ENCODE measurements at regions not wholly inside any gene's neighbourhood (a gene's known extent, or its start where the extent isn't known, plus 50 kb on each side); places are given as distances from the start of the nearest gene placed in this dataset.

GRCh38 chr10:16105082-16105481 lies 244.8 kb upstream of the MINDY3 start:
- peak; percentile 32 to 43 for DNase-seq (ENCODE audit: low read depth in 2 of 2)
- no peak overlapping the region for H3K4me3 ChIP-seq (replicated peaks in 1 of 2; ENCODE audit: low read depth in 2 of 2, low read length in 2 of 2)
- TF ChIP-seq CTCF (IDR thresholded peaks at IDR 0.05; ENCODE audit: low read depth, low read length) = no peak

GRCh38 chr10:16116404-16117304 lies 256.3 kb upstream of the MINDY3 start:
- peak; percentile 53 for TF ChIP-seq CTCF (IDR thresholded peaks at IDR 0.05; ENCODE audit: low read depth, low read length)
- no peak overlapping the region for H3K4me3 ChIP-seq (replicated peaks in 1 of 2; ENCODE audit: low read depth in 2 of 2, low read length in 2 of 2)
- peak; percentile 32 to 51 for DNase-seq (ENCODE audit: low read depth in 2 of 2)

GRCh38 chr10:16117305-16117695 lies 257.0 kb upstream of the MINDY3 start:
- DNase-seq (ENCODE audit: low read depth in 2 of 2) = no peak
- TF ChIP-seq CTCF (IDR thresholded peaks at IDR 0.05; ENCODE audit: low read depth, low read length) = no peak
- no peak overlapping the region for H3K4me3 ChIP-seq (replicated peaks in 1 of 2; ENCODE audit: low read depth in 2 of 2, low read length in 2 of 2)

GRCh38 chr10:16119445-16119844 lies 259.1 kb upstream of the MINDY3 start:
- TF ChIP-seq CTCF (IDR thresholded peaks at IDR 0.05; ENCODE audit: low read depth, low read length) = no peak

GRCh38 chr10:16120563-16120962 lies 260.3 kb upstream of the MINDY3 start:
- no peak for DNase-seq (ENCODE audit: low read depth in 2 of 2)
- no peak overlapping the region for H3K4me3 ChIP-seq (replicated peaks in 1 of 2; ENCODE audit: low read depth in 2 of 2, low read length in 2 of 2)
- no peak for TF ChIP-seq CTCF (IDR thresholded peaks at IDR 0.05; ENCODE audit: low read depth, low read length)

More at GRCh38 chr10:16119445-16119844, 259.1 kb upstream of the MINDY3 start:
- H3K4me3 ChIP-seq (replicated peaks in 1 of 2; ENCODE audit: low read depth in 2 of 2, low read length in 2 of 2) = no peak overlapping the region
- no peak for DNase-seq (ENCODE audit: low read depth in 2 of 2)

GRCh38 chr10:16141499-16141898 lies 281.2 kb upstream of the MINDY3 start:
- TF ChIP-seq CTCF (IDR thresholded peaks at IDR 0.05; ENCODE audit: low read depth, low read length) = no peak
- no peak for DNase-seq (ENCODE audit: low read depth in 2 of 2)
- no peak overlapping the region for H3K4me3 ChIP-seq (replicated peaks in 1 of 2; ENCODE audit: low read depth in 2 of 2, low read length in 2 of 2)
